IgD-negative memory B cell (primary cell): ENCODE measurements at regions not wholly inside any gene's neighbourhood (a gene's known extent, or its start where the extent isn't known, plus 50 kb on each side); places are given as distances from the start of the nearest gene placed in this dataset.
"Not testable (repeated sequence)": the region's sequence is repeated elsewhere in the genome, so short reads cannot be mapped to it uniquely, and the experiment has no call there.

Experiments used
- H3K27ac Mint-ChIP-seq, 3 donors: one replicate each; pipeline ENCODE4 v1.8.0; 2020 to 2022; ENCODE audit warnings: mild to moderate bottlenecking in 3 of 3, mixed read lengths in 3 of 3, moderate library complexity in 1 of 3
- H3K27me3 Mint-ChIP-seq: one replicate; pipeline ENCODE4 v1.8.0; 2021; ENCODE audit warnings: mixed read lengths
- H3K36me3 Mint-ChIP-seq: one replicate; pipeline ENCODE4 v1.8.0; 2020; ENCODE audit warnings: mild to moderate bottlenecking, mixed read lengths
- H3K4me1 Mint-ChIP-seq, 3 donors: one replicate each; pipeline ENCODE4 v1.8.0; 2020 to 2022; ENCODE audit warnings: mixed read lengths in 3 of 3, mild to moderate bottlenecking in 1 of 3
- H3K4me3 Mint-ChIP-seq, 4 donors: one replicate each; pipeline ENCODE4 v1.8.0; 2020 to 2022; ENCODE audit warnings: mild to moderate bottlenecking in 4 of 4, mixed read lengths in 4 of 4, moderate library complexity in 3 of 4
- H3K9me3 Mint-ChIP-seq, 3 donors: one replicate each; pipeline ENCODE4 v1.8.0; 2020 to 2021; ENCODE audit warnings: mixed read lengths in 3 of 3, mild to moderate bottlenecking in 1 of 3

- not testable (repeated sequence) for H3K4me3 Mint-ChIP-seq, H3K27ac Mint-ChIP-seq, H3K36me3 Mint-ChIP-seq, H3K27me3 Mint-ChIP-seq, H3K9me3 Mint-ChIP-seq, H3K4me1 Mint-ChIP-seq
Observed at GRCh38 chr10:65100881-65101280, 1579.7 kb downstream of the REEP3 start.

DNA sequence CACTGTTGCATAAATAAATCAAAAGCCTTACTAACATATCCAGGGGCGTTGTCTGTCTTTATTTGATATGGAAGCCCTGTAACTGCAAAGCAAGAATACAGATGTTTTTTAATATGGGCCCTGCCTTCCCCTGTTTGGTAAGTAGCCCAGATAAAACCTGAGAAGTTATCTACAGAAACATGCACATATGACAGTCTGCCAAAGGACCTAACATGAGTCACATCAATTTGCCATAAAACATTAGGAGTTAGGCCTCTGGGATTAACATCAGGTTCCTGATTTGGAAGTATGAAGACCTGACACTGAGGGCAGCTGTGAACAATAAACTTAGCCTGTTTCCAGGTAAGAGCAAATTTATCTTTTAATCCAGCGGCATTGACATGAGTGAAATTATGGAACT lies 1588.8 kb downstream of the REEP3 start:
- Mint-ChIP-seq H3K4me1 (no peaks in the 10 kb centered on the region), H3K9me3 (peaks cover 2 to 7% (median 4%) of the 10 kb centered on the region in 3 donors), H3K27ac (no peak overlapping the region), H3K4me3 (no peak overlapping the region), H3K27me3 (no peaks in the 10 kb centered on the region), H3K36me3 (no peaks in the 10 kb centered on the region)

- H3K9me3 Mint-ChIP-seq, H3K36me3 Mint-ChIP-seq, H3K4me1 Mint-ChIP-seq, H3K27ac Mint-ChIP-seq, H3K27me3 Mint-ChIP-seq, H3K4me3 Mint-ChIP-seq: not testable (repeated sequence)
Observed at GRCh38 chr10:65111059-65111458, 1589.9 kb downstream of the REEP3 start.

DNA sequence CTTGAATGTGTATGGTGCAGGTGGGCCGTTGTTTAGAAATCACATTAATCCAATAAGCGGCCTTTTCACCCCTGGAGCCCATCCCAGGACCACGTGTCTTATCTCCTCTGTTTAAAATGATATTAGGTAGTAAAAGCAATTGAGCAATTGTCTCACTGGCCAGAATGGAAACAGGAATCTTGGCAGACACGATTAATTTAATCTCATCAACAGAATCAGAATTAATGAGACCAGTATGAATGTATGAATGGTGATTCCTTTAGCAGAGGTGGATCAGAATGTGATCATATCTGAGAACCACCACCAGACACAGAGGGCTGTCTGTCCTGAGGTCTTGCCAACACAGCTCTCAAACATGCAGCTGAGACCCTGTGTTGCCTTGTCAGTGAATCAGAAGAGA lies 1591.4 kb downstream of the REEP3 start:
- Mint-ChIP-seq H3K4me1 (no peaks in the 10 kb centered on the region), H3K36me3 (no peaks in the 10 kb centered on the region), H3K9me3 (peaks cover 2 to 7% (median 3%) of the 10 kb centered on the region in 3 donors), H3K27me3 (no peaks in the 10 kb centered on the region), H3K4me3 (no peak overlapping the region), H3K27ac (no peak overlapping the region)

DNA sequence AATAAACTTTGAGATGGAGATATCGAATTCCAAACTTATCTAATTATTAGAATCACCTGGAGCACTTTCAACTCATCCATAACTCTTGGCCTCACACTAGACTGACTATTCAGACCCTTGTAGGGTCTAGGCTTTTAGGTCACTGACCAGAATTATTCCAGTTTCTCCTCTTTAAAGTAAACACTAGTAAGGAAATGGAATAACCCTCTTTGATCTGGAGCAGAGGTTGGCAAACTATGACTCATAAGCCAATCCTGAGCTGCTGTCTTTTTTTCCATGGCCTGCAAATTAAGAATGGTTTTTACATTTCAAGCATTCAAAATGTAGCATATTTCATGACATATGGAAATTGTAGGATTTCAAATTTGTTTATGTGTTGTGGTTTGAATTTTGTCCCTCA lies 1601.9 kb downstream of the REEP3 start:
- Mint-ChIP-seq H3K4me1 (no peaks in the 10 kb centered on the region), H3K36me3 (no peaks in the 10 kb centered on the region), H3K9me3 (peaks cover 3 to 10% (median 3%) of the 10 kb centered on the region in 3 donors), H3K27me3 (no peaks in the 10 kb centered on the region), H3K27ac (no peak overlapping the region), H3K4me3 (no peak overlapping the region)

DNA sequence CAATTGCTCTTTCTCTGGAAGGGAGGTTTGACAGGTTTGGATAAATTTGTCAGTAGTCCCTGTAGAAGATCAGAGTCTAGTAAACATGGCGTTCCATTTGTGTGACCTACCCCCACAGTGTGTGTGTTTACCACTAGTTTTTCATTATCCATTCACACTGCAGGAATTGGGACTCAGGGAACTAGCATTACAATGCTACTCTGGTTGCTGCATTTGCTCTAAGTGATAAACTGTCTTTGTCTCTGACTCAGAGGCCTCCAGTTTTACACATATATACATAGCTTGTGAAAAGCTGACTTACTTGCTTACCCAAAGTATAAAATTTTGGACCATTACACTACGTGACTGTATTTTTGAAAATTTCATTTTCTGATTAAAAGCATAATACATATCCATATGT lies 1604.0 kb downstream of the REEP3 start:
- H3K4me1 Mint-ChIP-seq: no peaks in the 10 kb centered on the region
- no peak overlapping the region for H3K27ac Mint-ChIP-seq
- no peaks in the 10 kb centered on the region for H3K27me3 Mint-ChIP-seq
- H3K4me3 Mint-ChIP-seq: no peak overlapping the region
- no peaks in the 10 kb centered on the region for H3K36me3 Mint-ChIP-seq
- H3K9me3 Mint-ChIP-seq: peaks cover 3 to 6% (median 3%) of the 10 kb centered on the region in 3 donors

- peaks cover 2 to 3% (median 3%) of the 10 kb centered on the region in 3 donors for H3K9me3 Mint-ChIP-seq
Observed at GRCh38 chr10:65126288-65126687, 1605.1 kb downstream of the REEP3 start.

GRCh38 chr10:65128277-65128676 lies 1607.1 kb downstream of the REEP3 start:
- Mint-ChIP-seq H3K36me3 (no peaks in the 10 kb centered on the region), H3K4me1 (no peaks in the 10 kb centered on the region), H3K27me3 (no peaks in the 10 kb centered on the region), H3K27ac (no peak overlapping the region), H3K4me3 (no peak overlapping the region), H3K9me3 (peaks cover 0 to 3% (median 3%) of the 10 kb centered on the region in 3 donors)

More at GRCh38 chr10:65126288-65126687, 1605.1 kb downstream of the REEP3 start:
- H3K4me3 Mint-ChIP-seq: no peak overlapping the region
- H3K4me1 Mint-ChIP-seq: no peaks in the 10 kb centered on the region
- H3K27ac Mint-ChIP-seq: no peak overlapping the region
- H3K36me3 Mint-ChIP-seq: no peaks in the 10 kb centered on the region
- no peaks in the 10 kb centered on the region for H3K27me3 Mint-ChIP-seq

GRCh38 chr10:65130162-65130758 lies 1609.1 kb downstream of the REEP3 start:
- H3K4me3 Mint-ChIP-seq: no peak overlapping the region
- H3K27me3 Mint-ChIP-seq: no peaks in the 10 kb centered on the region
- H3K27ac Mint-ChIP-seq: no peak overlapping the region
- no peaks in the 10 kb centered on the region for H3K4me1 Mint-ChIP-seq
- no peaks in the 10 kb centered on the region for H3K36me3 Mint-ChIP-seq
- H3K9me3 Mint-ChIP-seq: no peaks in the 10 kb centered on the region

GRCh38 chr10:65133652-65134051 lies 1612.5 kb downstream of the REEP3 start:
- H3K36me3 Mint-ChIP-seq: no peaks in the 10 kb centered on the region
- H3K4me3 Mint-ChIP-seq: no peak overlapping the region
- H3K4me1 Mint-ChIP-seq: no peaks in the 10 kb centered on the region

GRCh38 chr10:65135508-65135907 lies 1614.3 kb downstream of the REEP3 start:
- no peaks in the 10 kb centered on the region for H3K36me3 Mint-ChIP-seq
- peaks cover 0 to 2% (median 0%) of the 10 kb centered on the region in 3 donors for H3K9me3 Mint-ChIP-seq
- no peak overlapping the region for H3K4me3 Mint-ChIP-seq
- no peaks in the 10 kb centered on the region for H3K27me3 Mint-ChIP-seq
- H3K27ac Mint-ChIP-seq: no peak overlapping the region
- no peaks in the 10 kb centered on the region for H3K4me1 Mint-ChIP-seq

More at GRCh38 chr10:65133652-65134051, 1612.5 kb downstream of the REEP3 start:
- no peak overlapping the region for H3K27ac Mint-ChIP-seq
- peaks cover 0 to 2% (median 0%) of the 10 kb centered on the region in 3 donors for H3K9me3 Mint-ChIP-seq
- H3K27me3 Mint-ChIP-seq: no peaks in the 10 kb centered on the region

GRCh38 chr10:65142641-65143435 lies 1621.6 kb downstream of the REEP3 start:
- H3K4me1 Mint-ChIP-seq: no peaks in the 10 kb centered on the region
- H3K9me3 Mint-ChIP-seq: peaks cover 0 to 4% (median 0%) of the 10 kb centered on the region in 3 donors
- no peaks in the 10 kb centered on the region for H3K36me3 Mint-ChIP-seq
- H3K4me3 Mint-ChIP-seq: no peak overlapping the region
- no peak overlapping the region for H3K27ac Mint-ChIP-seq
- H3K27me3 Mint-ChIP-seq: no peaks in the 10 kb centered on the region

- H3K4me3 Mint-ChIP-seq: no peak overlapping the region
- H3K27ac Mint-ChIP-seq: no peak overlapping the region
- H3K4me1 Mint-ChIP-seq: no peaks in the 10 kb centered on the region
- no peaks in the 10 kb centered on the region for H3K27me3 Mint-ChIP-seq
- H3K36me3 Mint-ChIP-seq: no peaks in the 10 kb centered on the region
- H3K9me3 Mint-ChIP-seq: peaks cover 0 to 4% (median 0%) of the 10 kb centered on the region in 3 donors
Observed at GRCh38 chr10:65143723-65144122, 1622.5 kb downstream of the REEP3 start.

- Mint-ChIP-seq H3K27me3 (no peaks in the 10 kb centered on the region), H3K4me1 (peaks cover 0 to 1% (median 0%) of the 10 kb centered on the region in 3 donors), H3K4me3 (no peak overlapping the region), H3K9me3 (peaks cover 0 to 3% (median 3%) of the 10 kb centered on the region in 3 donors), H3K27ac (no peak overlapping the region), H3K36me3 (no peaks in the 10 kb centered on the region)
Observed at GRCh38 chr10:65149878-65150277, 1628.7 kb downstream of the REEP3 start.

DNA sequence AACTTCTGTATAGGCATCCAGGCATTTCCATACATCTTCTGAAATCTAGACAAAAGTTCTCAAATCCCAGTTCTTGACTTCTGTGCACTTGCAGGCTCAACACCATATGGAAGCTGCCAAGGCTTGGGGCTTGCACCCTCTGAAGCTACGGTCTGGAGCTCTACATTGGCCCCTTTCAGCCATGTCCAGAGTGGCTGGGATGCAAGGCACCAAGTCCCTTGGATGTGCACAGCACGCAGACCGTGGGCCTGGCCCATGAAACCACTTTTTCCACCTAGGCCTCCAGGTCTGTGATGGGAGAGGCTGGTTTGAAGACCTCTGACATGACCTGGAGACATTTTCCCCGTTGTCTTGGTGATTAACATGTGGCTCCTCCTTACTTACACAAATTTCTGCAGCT lies 1645.1 kb downstream of the REEP3 start:
- H3K9me3 Mint-ChIP-seq: peaks cover 0 to 12% (median 5%) of the 10 kb centered on the region in 3 donors

DNA sequence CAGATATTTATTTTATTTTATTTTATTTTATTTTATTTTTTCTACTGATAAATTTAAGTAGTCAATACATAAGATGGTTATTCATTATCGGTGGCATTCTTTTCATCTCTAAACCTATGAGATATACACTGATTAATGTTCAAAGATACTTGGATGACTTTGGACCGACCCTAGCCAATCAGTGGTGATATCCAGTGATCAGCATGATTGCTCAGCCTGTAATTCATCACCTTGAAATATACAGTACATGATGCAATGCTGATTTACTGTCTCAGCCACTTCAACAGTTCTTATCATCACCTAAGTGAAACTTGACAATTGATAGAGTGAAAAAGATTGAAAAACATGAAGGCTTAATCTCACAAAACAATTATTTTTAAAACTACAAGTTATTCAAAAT lies 1651.0 kb downstream of the REEP3 start:
- no peak overlapping the region for H3K4me3 Mint-ChIP-seq
- H3K36me3 Mint-ChIP-seq: no peaks in the 10 kb centered on the region
- H3K4me1 Mint-ChIP-seq: no peaks in the 10 kb centered on the region
- peaks cover 0 to 9% (median 7%) of the 10 kb centered on the region in 3 donors for H3K9me3 Mint-ChIP-seq
- no peaks in the 10 kb centered on the region for H3K27me3 Mint-ChIP-seq
- no peak overlapping the region for H3K27ac Mint-ChIP-seq

More for the DNA sequence above, 1645.1 kb downstream of the REEP3 start:
- Mint-ChIP-seq H3K4me1 (no peaks in the 10 kb centered on the region), H3K36me3 (no peaks in the 10 kb centered on the region), H3K27ac (no peak overlapping the region), H3K4me3 (no peak overlapping the region), H3K27me3 (no peaks in the 10 kb centered on the region)
